NCI-H2107 treated with DMSO at 0.1 percent for 48 hours (cell line): ENCODE measurements at regions not wholly inside any gene's neighbourhood (a gene's known extent, or its start where the extent isn't known, plus 50 kb on each side); places are given as distances from the start of the nearest gene placed in this dataset.

Experiments
- DNase-seq: peaks from one replicate; lab custom pipeline; 2025; ENCODE audit not compliant: unreplicated experiment; lab: John Stamatoyannopoulos, UW

GRCh38 chr12:92003701-92004100 lies 141.9 kb downstream of the BTG1 start:
- DNase-seq: no peak

GRCh38 chr12:92002673-92003382 lies 142.8 kb downstream of the BTG1 start:
- no peak for DNase-seq

GRCh38 chr12:92002195-92002649 lies 143.4 kb downstream of the BTG1 start:
- DNase-seq: no peak

GRCh38 chr12:92000597-92000996 lies 145.0 kb downstream of the BTG1 start:
- DNase-seq: no peak

GRCh38 chr12:91999823-92000222 lies 145.8 kb downstream of the BTG1 start:
- no peak for DNase-seq

GRCh38 chr12:91998316-91998715 lies 147.3 kb downstream of the BTG1 start:
- DNase-seq: no peak

- no peak for DNase-seq
Observed at GRCh38 chr12:91994208-91994797, 151.3 kb downstream of the BTG1 start.

GRCh38 chr12:91993287-91994017 lies 152.2 kb downstream of the BTG1 start:
- no peak for DNase-seq

GRCh38 chr12:91991399-91992187 lies 154.1 kb downstream of the BTG1 start:
- no peak for DNase-seq

- no peak for DNase-seq
Observed at GRCh38 chr12:91990525-91990924, 155.1 kb downstream of the BTG1 start.

- DNase-seq: no peak
Observed at GRCh38 chr12:91989143-91989542, 156.5 kb downstream of the BTG1 start.

- DNase-seq: no peak
Observed at GRCh38 chr12:91988086-91988923, 157.3 kb downstream of the BTG1 start.

GRCh38 chr12:91986084-91986483 lies 159.6 kb downstream of the BTG1 start:
- peak; percentile 12 for DNase-seq

- no peak for DNase-seq
Observed at GRCh38 chr12:91985002-91985787, 160.5 kb downstream of the BTG1 start.

GRCh38 chr12:91984556-91984955 lies 161.1 kb downstream of the BTG1 start:
- no peak for DNase-seq

GRCh38 chr12:91983935-91984334 lies 161.7 kb downstream of the BTG1 start:
- DNase-seq: no peak

- no peak for DNase-seq
Observed at GRCh38 chr12:91982946-91983345, 162.7 kb downstream of the BTG1 start.

GRCh38 chr12:91980389-91980821 lies 165.2 kb downstream of the BTG1 start:
- no peak for DNase-seq

GRCh38 chr12:91978143-91978542 lies 167.5 kb downstream of the BTG1 start:
- DNase-seq: no peak

GRCh38 chr12:91975891-91976290 lies 169.8 kb downstream of the BTG1 start:
- DNase-seq: no peak
